H1 (cell line): ENCODE measurements at regions not wholly inside any gene's neighbourhood (a gene's known extent, or its start where the extent isn't known, plus 50 kb on each side); places are given as distances from the start of the nearest gene placed in this dataset.

Experiments
- BRCA1 ChIP-seq: IDR thresholded peaks from 2 replicates; pipeline ENCODE4 v1.6.1; 2012; ENCODE audit warnings: low read depth, low read length, improper control_type of control experiment
- CHD2 ChIP-seq: IDR thresholded peaks from 2 replicates; pipeline ENCODE4 v1.6.1; 2012; ENCODE audit warnings: low read length, improper control_type of control experiment
- KDM1A ChIP-seq: fragments of 200-600, 300-600 bp; sonication (generic); IDR thresholded peaks from 2 replicates; pipeline ENCODE4 v1.7.1; 2016; ENCODE audit warnings: mild to moderate bottlenecking, low read length, borderline replicate concordance
- POLR2A ChIP-seq, 2 experiments: IDR thresholded peaks; 1 replicate in 1 of 2; 2 replicates in 1 of 2; pipeline ENCODE4 v1.6.1; 2011; ENCODE audit warnings: low read depth in 2 of 2, low read length in 2 of 2, mild to moderate bottlenecking in 2 of 2; ENCODE audit errors: control extremely low read depth in 1 of 2
- RAD21 ChIP-seq, 2 experiments: IDR thresholded peaks in 1 of 2; conservative IDR thresholded peaks in 1 of 2; 2 replicates each; pipeline ENCODE4 v1.6.1; 2011; ENCODE audit warnings: low read depth in 2 of 2, low read length in 2 of 2, improper control_type of control experiment in 1 of 2, inconsistent platforms in 1 of 2, mild to moderate bottlenecking in 1 of 2, moderate library complexity in 1 of 2
- TF ChIP-seq, protein P1 (sequence below), 3 experiments: IDR thresholded peaks; 1 replicate in 2 of 3; 2 replicates in 1 of 3; pipeline versions ENCODE4 v1.5.1 to v1.6.1; 2011; ENCODE audit warnings: low read length in 3 of 3, mild to moderate bottlenecking in 3 of 3, inconsistent platforms in 2 of 3, low read depth in 1 of 3, moderate library complexity in 1 of 3; ENCODE audit not compliant: insufficient read depth in 1 of 3; ENCODE audit errors: control extremely low read depth in 1 of 3
- TF ChIP-seq, protein P2 (sequence below): IDR thresholded peaks from 2 replicates; pipeline ENCODE4 v1.6.1; 2012; ENCODE audit warnings: inconsistent platforms

DNA sequence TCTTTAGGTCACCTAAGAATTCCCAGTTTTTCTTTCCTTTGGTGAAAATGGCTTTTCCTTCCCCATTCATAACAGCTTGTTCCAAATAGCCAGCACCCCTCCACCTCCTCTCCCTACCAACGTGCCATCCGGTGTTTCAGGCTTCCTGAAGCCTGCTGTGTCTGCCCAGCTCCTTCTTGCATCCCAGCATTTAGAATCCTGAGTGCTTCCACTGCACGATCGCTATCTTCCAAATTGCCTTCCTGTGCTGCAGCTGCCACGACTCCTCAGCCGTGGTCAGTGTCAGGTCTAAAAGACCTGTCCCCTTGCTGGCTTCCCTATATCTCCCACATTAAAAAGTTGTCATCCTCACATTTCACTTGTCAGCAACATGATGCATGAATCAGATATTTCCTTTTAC lies 550.3 kb upstream of the JARID2 start:
- TF ChIP-seq POLR2A (IDR thresholded peaks at IDR 0.05; ENCODE audit: control extremely low read depth in 1 of 2, low read depth in 2 of 2, low read length in 2 of 2) (no peak), RAD21 (IDR thresholded peaks at IDR 0.05 in 1 of 2, conservative IDR thresholded peaks at IDR 0.05 in 1 of 2; ENCODE audit: low read depth in 2 of 2, low read length in 2 of 2) (no peak), BRCA1 (no peak), CHD2 (no peak), KDM1A (no peak)
- TF ChIP-seq, protein P1, sequence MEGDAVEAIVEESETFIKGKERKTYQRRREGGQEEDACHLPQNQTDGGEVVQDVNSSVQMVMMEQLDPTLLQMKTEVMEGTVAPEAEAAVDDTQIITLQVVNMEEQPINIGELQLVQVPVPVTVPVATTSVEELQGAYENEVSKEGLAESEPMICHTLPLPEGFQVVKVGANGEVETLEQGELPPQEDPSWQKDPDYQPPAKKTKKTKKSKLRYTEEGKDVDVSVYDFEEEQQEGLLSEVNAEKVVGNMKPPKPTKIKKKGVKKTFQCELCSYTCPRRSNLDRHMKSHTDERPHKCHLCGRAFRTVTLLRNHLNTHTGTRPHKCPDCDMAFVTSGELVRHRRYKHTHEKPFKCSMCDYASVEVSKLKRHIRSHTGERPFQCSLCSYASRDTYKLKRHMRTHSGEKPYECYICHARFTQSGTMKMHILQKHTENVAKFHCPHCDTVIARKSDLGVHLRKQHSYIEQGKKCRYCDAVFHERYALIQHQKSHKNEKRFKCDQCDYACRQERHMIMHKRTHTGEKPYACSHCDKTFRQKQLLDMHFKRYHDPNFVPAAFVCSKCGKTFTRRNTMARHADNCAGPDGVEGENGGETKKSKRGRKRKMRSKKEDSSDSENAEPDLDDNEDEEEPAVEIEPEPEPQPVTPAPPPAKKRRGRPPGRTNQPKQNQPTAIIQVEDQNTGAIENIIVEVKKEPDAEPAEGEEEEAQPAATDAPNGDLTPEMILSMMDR (IDR thresholded peaks at IDR 0.05; ENCODE audit: control extremely low read depth in 1 of 3, insufficient read depth in 1 of 3, low read depth in 1 of 3, low read length in 3 of 3) = no peak
- TF ChIP-seq, protein P2, sequence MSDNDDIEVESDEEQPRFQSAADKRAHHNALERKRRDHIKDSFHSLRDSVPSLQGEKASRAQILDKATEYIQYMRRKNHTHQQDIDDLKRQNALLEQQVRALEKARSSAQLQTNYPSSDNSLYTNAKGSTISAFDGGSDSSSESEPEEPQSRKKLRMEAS = no peak
